DND-41 (cell line): ENCODE measurements at regions not wholly inside any gene's neighbourhood (a gene's known extent, or its start where the extent isn't known, plus 50 kb on each side); places are given as distances from the start of the nearest gene placed in this dataset.

ENCODE experiments used
- CTCF ChIP-seq: IDR thresholded peaks from 2 replicates; pipeline ENCODE4 v1.5.1; 2012; ENCODE audit warnings: borderline replicate concordance, low read length, moderate library complexity, mild to moderate bottlenecking; ENCODE audit not compliant: poor library complexity, severe bottlenecking; ENCODE audit errors: extremely low read depth
- EZH2 ChIP-seq: IDR thresholded peaks from 3 replicates; pipeline ENCODE4 v1.6.1; 2012; ENCODE audit warnings: borderline replicate concordance, low read depth, mild to moderate bottlenecking, moderate library complexity, low read length, inconsistent platforms; ENCODE audit not compliant: severe bottlenecking

- no peak for TF ChIP-seq CTCF
- no peak for TF ChIP-seq EZH2
Measured at GRCh38 chr13:97559981-97560380, 126.0 kb downstream of the RAP2A start.
